IPS DF 6.9 (cell line): ENCODE measurements at regions not wholly inside any gene's neighbourhood (a gene's known extent, or its start where the extent isn't known, plus 50 kb on each side); places are given as distances from the start of the nearest gene placed in this dataset.
"Not testable (repeated sequence)": the region's sequence is repeated elsewhere in the genome, so short reads cannot be mapped to it uniquely, and the experiment has no call there.

Source experiments
- DNase-seq: peaks from one replicate; pipeline ENCODE4 v3.0.0-alpha.2; 2013; ENCODE audit warnings: low read depth, low spot score
- H3K27ac ChIP-seq: one replicate; pipeline ENCODE4 v1.5.1; 2013; ENCODE audit warnings: low read length, control low read depth
- H3K27me3 ChIP-seq: 2 replicates; pipeline ENCODE4 v1.6.1; 2013; ENCODE audit warnings: mild to moderate bottlenecking, low read length; ENCODE audit not compliant: control insufficient read depth, insufficient read depth
- H3K36me3 ChIP-seq: 2 replicates; pipeline ENCODE4 v1.6.1; 2013; ENCODE audit warnings: low read length; ENCODE audit not compliant: control insufficient read depth, insufficient read depth
- H3K4me1 ChIP-seq: 2 replicates; pipeline ENCODE4 v1.6.1; 2013; ENCODE audit warnings: low read length; ENCODE audit not compliant: control insufficient read depth, insufficient read depth
- H3K4me3 ChIP-seq: 2 replicates; pipeline ENCODE4 v1.5.1; 2013; ENCODE audit warnings: mild to moderate bottlenecking, low read length
- H3K9me3 ChIP-seq: 2 replicates; pipeline ENCODE4 v1.6.1; 2013; ENCODE audit warnings: low read length, inconsistent platforms; ENCODE audit not compliant: control insufficient read depth, insufficient read depth
- WGBS: extraction: QIAGEN DNeasy Blood & Tissue Kit; methylation state at CpG from one replicate; pipeline ENCODE4 v1.1.7; 2013; ENCODE audit warnings: mixed read lengths, missing lambda C conversion rate; ENCODE audit not compliant: insufficient read length, insufficient coverage; 5-methylcytosine and 5-hydroxymethylcytosine counted together

DNA sequence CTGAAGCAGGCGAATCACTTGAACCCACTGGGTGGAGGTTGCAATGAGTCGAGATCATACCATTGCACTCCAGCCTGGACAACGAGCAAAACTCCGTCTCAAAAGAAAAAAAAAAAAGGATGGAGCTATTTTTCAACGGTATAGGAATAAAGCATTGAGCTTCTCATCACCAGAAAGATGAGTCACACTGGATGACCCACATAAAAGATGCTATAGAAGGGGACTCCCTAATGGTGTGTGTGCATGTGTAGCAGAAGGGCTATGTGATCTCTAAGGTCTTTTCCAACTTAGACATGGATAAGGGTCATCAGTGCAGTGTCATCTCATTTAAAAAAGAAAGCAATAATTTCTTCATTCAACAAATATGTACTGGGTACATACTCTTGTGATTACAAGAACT is 476.0 kb downstream of the MFSD1 start:
- no peak overlapping the region for H3K4me3 ChIP-seq
- no peaks in the 10 kb centered on the region for H3K36me3 ChIP-seq
- no peaks in the 10 kb centered on the region for H3K4me1 ChIP-seq
- no peak for DNase-seq
- H3K9me3 ChIP-seq: no peaks in the 10 kb centered on the region
- no CpG with 5 or more reads among the region's 5 CpGs for WGBS
- no peak overlapping the region for H3K27ac ChIP-seq
- H3K27me3 ChIP-seq: no peaks in the 10 kb centered on the region

GRCh38 chr3:159280386-159281191 is 478.7 kb downstream of the MFSD1 start:
- Histone ChIP-seq H3K4me3 (no peak overlapping the region), H3K36me3 (no peaks in the 10 kb centered on the region), H3K27me3 (no peaks in the 10 kb centered on the region), H3K4me1 (no peaks in the 10 kb centered on the region), H3K9me3 (no peaks in the 10 kb centered on the region), H3K27ac (no peak overlapping the region)
- WGBS: no CpG with 5 or more reads among the region's 10 CpGs
- DNase-seq: no peak

DNA sequence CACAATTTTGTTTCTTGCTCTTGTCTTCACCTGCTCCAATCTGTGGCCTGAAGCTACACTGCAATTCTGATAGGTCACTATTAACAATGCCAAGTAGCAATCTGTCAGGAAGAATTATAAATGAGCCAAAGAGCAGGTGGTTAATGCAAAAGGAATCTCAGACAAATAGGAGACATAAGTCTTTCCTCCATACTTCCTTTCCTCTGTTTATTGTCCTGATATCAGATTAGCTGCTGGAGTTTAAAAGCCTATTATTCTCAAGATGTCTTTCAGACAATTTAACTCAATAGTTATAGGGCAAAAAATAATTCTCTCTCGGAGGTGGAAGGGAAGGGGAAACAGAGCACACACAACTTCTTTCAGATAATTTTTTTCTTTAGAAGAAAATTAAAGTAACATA is 491.6 kb downstream of the MFSD1 start:
- H3K36me3 ChIP-seq: no peaks in the 10 kb centered on the region
- no peaks in the 10 kb centered on the region for H3K9me3 ChIP-seq
- no peaks in the 10 kb centered on the region for H3K27me3 ChIP-seq
- no peak overlapping the region for H3K4me3 ChIP-seq
- DNase-seq: no peak
- no peak overlapping the region for H3K27ac ChIP-seq
- no peaks in the 10 kb centered on the region for H3K4me1 ChIP-seq
- WGBS: no CpG with 5 or more reads among the region's 1 CpG

- Histone ChIP-seq H3K4me3 (no peak overlapping the region), H3K4me1 (no peaks in the 10 kb centered on the region), H3K27ac (no peak overlapping the region), H3K27me3 (no peaks in the 10 kb centered on the region), H3K9me3 (no peaks in the 10 kb centered on the region), H3K36me3 (no peaks in the 10 kb centered on the region)
- no peak for DNase-seq
- no CpG with 5 or more reads among the region's 1 CpG for WGBS
Observed at GRCh38 chr3:159301961-159302360, 500.1 kb downstream of the MFSD1 start.

DNA sequence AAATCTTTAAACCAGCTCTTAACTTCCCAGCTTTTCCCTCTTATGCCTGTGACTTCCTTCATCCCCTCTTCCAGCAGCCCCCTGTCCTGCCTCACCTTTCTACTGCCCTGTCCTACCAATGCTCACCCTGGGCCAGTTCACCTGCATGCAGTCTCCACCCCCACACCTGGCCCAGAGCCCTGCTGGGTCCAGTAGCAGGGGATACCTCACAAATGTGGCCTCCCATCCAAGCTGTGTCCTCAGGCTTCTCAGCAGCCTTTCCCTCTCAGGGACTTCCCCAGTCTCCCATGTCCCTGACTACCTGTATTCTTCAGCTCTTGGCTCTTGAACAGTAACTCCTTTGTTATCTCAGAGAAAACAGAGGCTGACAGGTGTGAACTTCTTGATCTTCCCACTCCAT is 503.2 kb downstream of the MFSD1 start:
- DNase-seq: no peak
- Histone ChIP-seq H3K4me3 (no peak overlapping the region), H3K27me3 (no peaks in the 10 kb centered on the region), H3K4me1 (no peaks in the 10 kb centered on the region), H3K36me3 (no peaks in the 10 kb centered on the region), H3K27ac (no peak overlapping the region), H3K9me3 (no peaks in the 10 kb centered on the region)

GRCh38 chr3:159316706-159317105 is 514.9 kb downstream of the MFSD1 start:
- not testable (repeated sequence) for H3K4me3 ChIP-seq, H3K36me3 ChIP-seq, DNase-seq, H3K9me3 ChIP-seq, H3K27me3 ChIP-seq, H3K27ac ChIP-seq, H3K4me1 ChIP-seq
- WGBS: no CpG with 5 or more reads among the region's 3 CpGs

DNA sequence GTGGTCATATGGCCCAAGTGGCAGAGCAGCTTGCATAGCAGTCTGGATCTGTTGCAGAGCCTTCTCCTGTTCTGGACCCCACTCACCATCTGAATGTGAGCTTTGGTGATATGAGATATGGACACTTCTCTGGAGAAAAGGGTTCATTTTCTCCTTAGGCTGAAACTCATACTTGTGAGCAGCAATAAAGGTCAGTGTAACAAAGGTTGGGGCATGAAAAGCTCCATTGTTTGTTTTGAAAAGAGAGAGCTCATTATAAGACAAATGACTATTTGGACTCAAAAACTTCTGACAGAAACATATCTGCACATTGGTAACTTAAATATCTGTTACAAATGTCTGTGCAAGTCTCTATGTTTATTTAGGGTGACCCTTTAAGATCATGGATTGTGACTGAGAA is 517.3 kb downstream of the MFSD1 start:
- no peak overlapping the region for H3K4me3 ChIP-seq
- H3K27me3 ChIP-seq: no peaks in the 10 kb centered on the region
- DNase-seq: no peak
- no peaks in the 10 kb centered on the region for H3K4me1 ChIP-seq
- no peaks in the 10 kb centered on the region for H3K9me3 ChIP-seq
- no peaks in the 10 kb centered on the region for H3K36me3 ChIP-seq
- no peak overlapping the region for H3K27ac ChIP-seq

GRCh38 chr3:159322322-159322939 is 520.6 kb downstream of the MFSD1 start:
- Histone ChIP-seq H3K36me3 (no peaks in the 10 kb centered on the region), H3K9me3 (no peaks in the 10 kb centered on the region), H3K27me3 (no peaks in the 10 kb centered on the region), H3K4me3 (no peak overlapping the region), H3K4me1 (no peaks in the 10 kb centered on the region), H3K27ac (no peak overlapping the region)
- peak; percentile 20 for DNase-seq
- no CpG with 5 or more reads among the region's 8 CpGs for WGBS

DNA sequence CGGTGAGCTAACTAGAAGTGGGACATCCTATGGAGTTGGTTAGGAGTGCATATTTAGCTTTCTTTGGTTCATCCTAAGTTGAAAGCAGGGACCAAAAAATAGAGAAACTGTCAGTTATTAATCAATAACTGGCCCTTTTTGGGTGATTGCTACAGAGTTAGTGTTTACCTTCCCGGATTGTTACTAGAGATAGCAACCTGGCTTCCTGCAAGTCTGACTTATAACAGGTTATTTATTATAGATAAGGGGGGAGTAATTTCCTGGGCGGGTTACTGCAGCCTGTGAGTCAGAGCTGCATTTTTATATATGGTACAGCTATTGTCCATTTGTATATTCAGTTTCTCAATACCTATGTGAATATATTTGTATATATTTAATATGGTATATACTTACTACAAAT is 522.0 kb downstream of the MFSD1 start:
- H3K4me1 ChIP-seq: no peaks in the 10 kb centered on the region
- H3K36me3 ChIP-seq: no peaks in the 10 kb centered on the region
- no peak overlapping the region for H3K4me3 ChIP-seq
- no peak overlapping the region for H3K27ac ChIP-seq
- no peak for DNase-seq
- no CpG with 5 or more reads among the region's 3 CpGs for WGBS
- no peaks in the 10 kb centered on the region for H3K27me3 ChIP-seq
- H3K9me3 ChIP-seq: no peaks in the 10 kb centered on the region

DNA sequence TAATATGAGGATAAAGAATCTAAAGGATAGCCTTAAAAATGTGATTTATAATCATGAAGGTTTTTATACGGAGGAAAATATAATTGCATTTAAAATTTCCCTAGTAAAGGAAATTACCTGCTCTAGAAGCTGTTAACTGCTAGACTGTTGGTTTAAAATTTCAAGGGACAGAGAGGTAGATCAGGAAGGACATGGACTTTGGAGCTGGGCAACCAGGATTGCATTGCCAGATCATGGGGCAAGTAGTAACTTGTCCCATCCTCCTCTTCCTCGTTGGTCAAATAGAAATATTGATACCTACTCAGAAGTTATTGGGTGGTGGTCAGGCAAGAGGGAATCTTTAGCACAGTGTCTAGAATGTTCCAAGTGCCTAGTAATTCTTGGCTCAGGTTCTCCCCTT is 525.1 kb downstream of the MFSD1 start:
- Histone ChIP-seq H3K9me3 (no peaks in the 10 kb centered on the region), H3K4me3 (no peak overlapping the region), H3K36me3 (no peaks in the 10 kb centered on the region), H3K27ac (no peak overlapping the region), H3K4me1 (no peaks in the 10 kb centered on the region), H3K27me3 (no peaks in the 10 kb centered on the region)
- WGBS: no CpG with 5 or more reads among the region's 2 CpGs
- no peak for DNase-seq

DNA sequence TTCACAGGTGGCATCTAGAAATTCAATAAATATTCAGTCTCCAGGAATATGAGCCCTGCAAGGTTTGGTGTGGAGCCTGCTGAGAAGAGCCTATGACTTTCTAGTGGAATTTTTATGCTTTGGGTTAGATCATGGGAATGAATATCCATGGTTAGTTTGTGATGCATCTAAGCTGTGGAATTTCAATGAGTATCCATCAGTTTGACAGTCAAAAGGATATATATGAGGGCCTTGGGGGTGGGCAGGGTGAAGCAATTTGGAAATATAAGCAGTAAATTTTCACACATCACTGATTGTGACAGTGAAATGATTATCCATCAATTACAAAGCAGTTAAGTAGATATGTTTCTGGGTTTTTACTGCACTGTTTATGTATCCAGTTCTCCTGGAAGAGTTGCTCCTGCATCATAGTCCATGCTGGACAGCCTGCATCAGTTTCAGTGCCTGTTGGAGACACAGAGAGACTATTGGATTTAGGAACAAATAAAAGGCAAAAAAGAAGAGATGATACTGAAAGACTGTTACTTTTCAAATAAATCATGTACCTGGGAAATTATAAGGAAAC is 530.8 kb downstream of the MFSD1 start:
- Histone ChIP-seq H3K36me3 (no peaks in the 10 kb centered on the region), H3K27ac (no peak overlapping the region), H3K27me3 (no peaks in the 10 kb centered on the region), H3K9me3 (no peaks in the 10 kb centered on the region), H3K4me1 (no peaks in the 10 kb centered on the region), H3K4me3 (no peak overlapping the region)
- DNase-seq: no peak
